Urothelium cell line (cell line): ENCODE measurements at regions not wholly inside any gene's neighbourhood (a gene's known extent, or its start where the extent isn't known, plus 50 kb on each side); places are given as distances from the start of the nearest gene placed in this dataset.
"Not testable (repeated sequence)": the region's sequence is repeated elsewhere in the genome, so short reads cannot be mapped to it uniquely, and the experiment has no call there.

Source experiments
- DNase-seq: peaks from one replicate; pipeline ENCODE4 v3.0.0; 2011; ENCODE audit warnings: low spot score, mixed read lengths
- FAIRE-seq: peaks from 2 replicates; lab custom pipeline; 2011; peaks lifted over from hg19 to GRCh38; lab: Jason Lieb, UNC

GRCh38 chr5:91315701-91316100, 67.4 kb downstream of the ARRDC3 start:
- no peak for FAIRE-seq
- DNase-seq: no peak

GRCh38 chr5:91313757-91314673, 69.1 kb downstream of the ARRDC3 start:
- FAIRE-seq (no peak), DNase-seq (peak; percentile 85)

GRCh38 chr5:91312698-91313097, 70.4 kb downstream of the ARRDC3 start:
- DNase-seq (no peak), FAIRE-seq (no peak)

- FAIRE-seq: no peak
Observed at GRCh38 chr5:91311697-91312501, 71.2 kb downstream of the ARRDC3 start.

GRCh38 chr5:91311168-91311696, 71.9 kb downstream of the ARRDC3 start:
- FAIRE-seq (no peak), DNase-seq (no peak)

More at GRCh38 chr5:91311697-91312501, 71.2 kb downstream of the ARRDC3 start:
- DNase-seq: peak; percentile 86

- DNase-seq, FAIRE-seq: not testable (repeated sequence)
Observed at GRCh38 chr5:91308157-91308556, 75.0 kb downstream of the ARRDC3 start.

- DNase-seq (no peak), FAIRE-seq (no peak)
Observed at GRCh38 chr5:91307048-91307447, 76.1 kb downstream of the ARRDC3 start.

- FAIRE-seq (no peak), DNase-seq (no peak)
Observed at GRCh38 chr5:91306497-91306896, 76.6 kb downstream of the ARRDC3 start.

GRCh38 chr5:91305640-91306039, 77.5 kb downstream of the ARRDC3 start:
- no peak for DNase-seq
- FAIRE-seq: no peak

GRCh38 chr5:91304015-91304414, 79.1 kb downstream of the ARRDC3 start:
- FAIRE-seq, DNase-seq: not testable (repeated sequence)

GRCh38 chr5:91302958-91303357, 80.2 kb downstream of the ARRDC3 start:
- no peak for FAIRE-seq
- no peak for DNase-seq

GRCh38 chr5:91302305-91302704, 80.8 kb downstream of the ARRDC3 start:
- DNase-seq (no peak), FAIRE-seq (no peak)

- no peak for FAIRE-seq
- no peak for DNase-seq
Observed at GRCh38 chr5:91301106-91301846, 81.8 kb downstream of the ARRDC3 start.

- FAIRE-seq: no peak
- no peak for DNase-seq
Observed at GRCh38 chr5:91297994-91298393, 85.1 kb downstream of the ARRDC3 start.

GRCh38 chr5:91296674-91297143, 86.4 kb downstream of the ARRDC3 start:
- DNase-seq: no peak
- no peak for FAIRE-seq

- not testable (repeated sequence) for DNase-seq, FAIRE-seq
Observed at GRCh38 chr5:91296102-91296501, 87.0 kb downstream of the ARRDC3 start.

GRCh38 chr5:91293131-91293530, 90.0 kb downstream of the ARRDC3 start:
- DNase-seq: peak; percentile 64
- no peak for FAIRE-seq

GRCh38 chr5:91291628-91292569, 91.2 kb downstream of the ARRDC3 start:
- DNase-seq (no peak), FAIRE-seq (no peak)

- no peak for FAIRE-seq
- no peak for DNase-seq
Observed at GRCh38 chr5:91288118-91288916, 94.8 kb downstream of the ARRDC3 start.
